ENCODE measurements at regions not wholly inside any gene's neighbourhood (a gene's known extent, or its start where the extent isn't known, plus 50 kb on each side); places are given as distances from the start of the nearest gene placed in this dataset.
"Not testable (repeated sequence)": the region's sequence is repeated elsewhere in the genome, so short reads cannot be mapped to it uniquely, and the experiment has no call there.

DNA sequence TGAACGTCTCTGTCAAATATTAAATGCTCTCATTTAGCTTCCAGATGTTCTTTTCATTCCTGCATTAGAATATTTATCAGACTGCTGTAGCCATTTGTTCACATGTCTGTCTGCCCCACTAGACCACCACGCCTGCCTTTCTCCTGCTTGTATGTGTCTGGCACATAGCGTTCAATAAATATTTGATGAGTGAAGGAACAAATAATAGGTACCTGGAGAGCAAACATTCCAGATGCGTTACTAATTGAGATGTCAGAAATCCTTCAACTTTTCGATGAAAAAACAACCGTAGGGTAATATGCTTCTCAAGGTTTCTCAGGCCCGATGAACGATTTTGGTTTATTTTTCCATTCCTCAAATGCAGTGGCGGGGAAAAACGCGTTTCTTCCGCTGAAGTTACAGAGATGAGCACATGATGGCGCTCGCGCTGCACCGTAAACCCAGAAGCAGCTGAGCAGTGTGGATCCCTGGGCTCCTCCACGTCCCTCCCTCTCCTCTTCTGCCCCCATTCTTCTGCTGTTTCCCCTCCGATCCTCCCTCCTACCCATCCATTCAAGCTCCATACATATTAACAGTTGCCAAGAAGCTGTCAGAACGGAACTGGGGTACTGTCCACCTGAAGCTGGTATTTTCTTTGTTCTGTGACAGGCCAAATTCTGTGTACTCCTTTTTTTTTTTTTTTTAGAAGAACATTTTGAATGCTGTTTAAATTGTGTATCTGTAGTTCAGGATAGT, 245.4 kb downstream of the MPDZ start:
- 11% methylated on average over 19 of the region's 19 CpGs for WGBS
- no peak overlapping the region for H3K27ac ChIP-seq (ENCODE audit: low read length)

GRCh38 chr9:13034694-13035002, 244.8 kb downstream of the MPDZ start:
- intact Hi-C loops (cut with DNase I) = no loop called here
- H3K4me3 ChIP-seq (ENCODE audit: low read length) = no peak overlapping the region

More for the DNA sequence above, 245.4 kb downstream of the MPDZ start:
- H3K4me1 ChIP-seq (ENCODE audit: control insufficient read depth, insufficient read depth, low read length) = no peaks in the 10 kb centered on the region
- DNase-seq (peak; percentile 59 to 85 (median 79)), ATAC-seq (peak; percentile 92 to 96)
- no peaks in the 10 kb centered on the region for H3K27me3 ChIP-seq (ENCODE audit: control insufficient read depth, insufficient read depth)
- intact Hi-C loops (cut with DNase I) = no loop called here
- no peaks in the 10 kb centered on the region for H3K9me3 ChIP-seq (ENCODE audit: control insufficient read depth, low read length)
- no peak overlapping the region for H3K4me3 ChIP-seq (ENCODE audit: low read length)

GRCh38 chr9:13035822-13036221, 243.7 kb downstream of the MPDZ start:
- no peak for ATAC-seq

More at GRCh38 chr9:13034694-13035002, 244.8 kb downstream of the MPDZ start:
- DNase-seq (no peak), ATAC-seq (peak; percentile 40 to 57)
- WGBS = 34% methylated on average over 3 of the region's 3 CpGs
- H3K9me3 ChIP-seq (ENCODE audit: control insufficient read depth, low read length) = no peaks in the 10 kb centered on the region
- no peak overlapping the region for H3K27ac ChIP-seq (ENCODE audit: low read length)
- no peaks in the 10 kb centered on the region for H3K4me1 ChIP-seq (ENCODE audit: control insufficient read depth, insufficient read depth, low read length)
- no peaks in the 10 kb centered on the region for H3K27me3 ChIP-seq (ENCODE audit: control insufficient read depth, insufficient read depth)

DNA sequence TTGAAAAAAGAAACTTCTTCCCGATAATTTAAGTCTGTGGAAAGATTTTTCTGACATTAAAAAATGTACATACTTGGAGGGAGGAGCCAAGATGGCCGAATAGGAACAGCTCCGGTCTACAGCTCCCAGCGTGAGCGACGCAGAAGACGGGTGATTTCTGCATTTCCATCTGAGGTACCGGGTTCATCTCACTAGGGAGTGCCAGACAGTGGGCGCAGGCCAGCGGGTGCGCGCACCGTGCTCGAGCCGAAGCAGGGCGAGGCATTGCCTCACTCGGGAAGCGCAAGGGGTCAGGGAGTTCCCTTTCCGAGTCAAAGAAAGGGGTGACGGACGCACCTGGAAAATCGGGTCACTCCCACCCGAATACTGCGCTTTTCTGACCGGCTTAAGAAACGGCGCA, 241.7 kb downstream of the MPDZ start:
- H3K4me1 ChIP-seq (ENCODE audit: control insufficient read depth, insufficient read depth, low read length); intact Hi-C loops (cut with DNase I); H3K4me3 ChIP-seq (ENCODE audit: low read length); H3K27me3 ChIP-seq (ENCODE audit: control insufficient read depth, insufficient read depth); H3K27ac ChIP-seq (ENCODE audit: low read length); H3K9me3 ChIP-seq (ENCODE audit: control insufficient read depth, low read length); DNase-seq; ATAC-seq: not testable (repeated sequence)
- WGBS = 88% methylated on average over 26 of the region's 27 CpGs

More at GRCh38 chr9:13035822-13036221, 243.7 kb downstream of the MPDZ start:
- H3K27me3 ChIP-seq (ENCODE audit: control insufficient read depth, insufficient read depth) = no peaks in the 10 kb centered on the region
- no peaks in the 10 kb centered on the region for H3K9me3 ChIP-seq (ENCODE audit: control insufficient read depth, low read length)
- H3K4me1 ChIP-seq (ENCODE audit: control insufficient read depth, insufficient read depth, low read length) = no peaks in the 10 kb centered on the region
- DNase-seq = no peak
- H3K27ac ChIP-seq (ENCODE audit: low read length) = no peak overlapping the region
- no peak overlapping the region for H3K4me3 ChIP-seq (ENCODE audit: low read length)
- intact Hi-C loops (cut with DNase I) = no loop called here

- intact Hi-C loops (cut with DNase I) = no loop called here
- DNase-seq = no peak
- ATAC-seq = no peak
These were observed 231.5 kb downstream of the MPDZ start for GRCh38 chr9:13047827-13048587.

GRCh38 chr9:13049223-13049622, 230.3 kb downstream of the MPDZ start:
- intact Hi-C loops (cut with DNase I) = no loop called here
- Histone ChIP-seq H3K4me3 (ENCODE audit: low read length) (no peak overlapping the region), H3K27ac (ENCODE audit: low read length) (no peak overlapping the region), H3K27me3 (ENCODE audit: control insufficient read depth, insufficient read depth) (no peaks in the 10 kb centered on the region), H3K4me1 (ENCODE audit: control insufficient read depth, insufficient read depth, low read length) (no peaks in the 10 kb centered on the region), H3K9me3 (ENCODE audit: control insufficient read depth, low read length) (no peaks in the 10 kb centered on the region)
- DNase-seq = no peak
- WGBS = 78% methylated on average over 7 of the region's 7 CpGs
- no peak for ATAC-seq

More at GRCh38 chr9:13047827-13048587, 231.5 kb downstream of the MPDZ start:
- H3K27ac ChIP-seq (ENCODE audit: low read length) = no peak overlapping the region
- no peaks in the 10 kb centered on the region for H3K27me3 ChIP-seq (ENCODE audit: control insufficient read depth, insufficient read depth)
- no peak overlapping the region for H3K4me3 ChIP-seq (ENCODE audit: low read length)
- no peaks in the 10 kb centered on the region for H3K4me1 ChIP-seq (ENCODE audit: control insufficient read depth, insufficient read depth, low read length)
- H3K9me3 ChIP-seq (ENCODE audit: control insufficient read depth, low read length) = no peaks in the 10 kb centered on the region
- WGBS = 84% methylated on average over 5 of the region's 5 CpGs

- intact Hi-C loops (cut with DNase I) = no loop called here
- Histone ChIP-seq H3K27ac (ENCODE audit: low read length) (no peak overlapping the region), H3K27me3 (ENCODE audit: control insufficient read depth, insufficient read depth) (no peaks in the 10 kb centered on the region), H3K4me1 (ENCODE audit: control insufficient read depth, insufficient read depth, low read length) (no peaks in the 10 kb centered on the region), H3K4me3 (ENCODE audit: low read length) (no peak overlapping the region), H3K9me3 (ENCODE audit: control insufficient read depth, low read length) (no peaks in the 10 kb centered on the region)
- DNase-seq (no peak), ATAC-seq (no peak)
- whole genome bisulfite sequencing = 49% methylated on average over 2 of the region's 2 CpGs
These were observed 226.0 kb downstream of the MPDZ start for GRCh38 chr9:13053504-13053903.

- H3K4me1 ChIP-seq (ENCODE audit: control insufficient read depth, insufficient read depth, low read length) = no peaks in the 10 kb centered on the region
- H3K4me3 ChIP-seq (ENCODE audit: low read length) = no peak overlapping the region
- DNase-seq (no peak), ATAC-seq (no peak)
- H3K27ac ChIP-seq (ENCODE audit: low read length) = no peak overlapping the region
- 81% methylated on average over 1 of the region's 1 CpG for whole genome bisulfite sequencing
- intact Hi-C loops (cut with DNase I) = no loop called here
- no peaks in the 10 kb centered on the region for H3K9me3 ChIP-seq (ENCODE audit: control insufficient read depth, low read length)
- H3K27me3 ChIP-seq (ENCODE audit: control insufficient read depth, insufficient read depth) = no peaks in the 10 kb centered on the region
These were observed 225.1 kb downstream of the MPDZ start for GRCh38 chr9:13054389-13054788.

Data from right cardiac atrium (tissue), 5 donors.